Fibroblast of skin of left biceps (primary cell): ENCODE measurements at regions not wholly inside any gene's neighbourhood (a gene's known extent, or its start where the extent isn't known, plus 50 kb on each side); places are given as distances from the start of the nearest gene placed in this dataset.
A peak's percentile ranks its signal among the peaks of the same experiment; 100 is the strongest.

ENCODE experiments used
- DNase-seq, 2 experiments: peaks; one replicate each; pipeline ENCODE4 v3.0.0-alpha.2; 2013; ENCODE audit warnings: low read depth in 2 of 2

DNA sequence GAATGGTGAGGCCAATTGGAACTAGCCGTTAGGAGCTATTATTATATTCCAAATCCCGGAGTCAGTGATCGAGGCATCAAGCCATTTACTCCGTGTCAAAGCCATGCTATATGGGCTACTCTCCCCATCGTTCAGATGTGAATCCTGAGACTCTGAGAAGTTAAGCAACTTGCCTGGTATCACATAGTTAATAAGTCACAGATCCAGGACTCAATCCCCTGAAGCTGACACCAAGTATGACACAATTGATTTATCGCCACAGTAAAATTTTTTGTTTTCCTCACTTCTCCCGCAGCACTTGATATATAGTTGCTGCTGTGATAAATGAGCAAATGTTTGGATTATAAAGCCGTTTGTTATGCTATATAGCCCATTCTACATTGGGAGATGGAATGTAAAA lies 50.8 kb upstream of the TSHZ2 start:
- DNase-seq: peak; percentile 79 to 82

GRCh38 chr20:52918311-52918710 lies 53.8 kb upstream of the TSHZ2 start:
- no peak for DNase-seq

DNA sequence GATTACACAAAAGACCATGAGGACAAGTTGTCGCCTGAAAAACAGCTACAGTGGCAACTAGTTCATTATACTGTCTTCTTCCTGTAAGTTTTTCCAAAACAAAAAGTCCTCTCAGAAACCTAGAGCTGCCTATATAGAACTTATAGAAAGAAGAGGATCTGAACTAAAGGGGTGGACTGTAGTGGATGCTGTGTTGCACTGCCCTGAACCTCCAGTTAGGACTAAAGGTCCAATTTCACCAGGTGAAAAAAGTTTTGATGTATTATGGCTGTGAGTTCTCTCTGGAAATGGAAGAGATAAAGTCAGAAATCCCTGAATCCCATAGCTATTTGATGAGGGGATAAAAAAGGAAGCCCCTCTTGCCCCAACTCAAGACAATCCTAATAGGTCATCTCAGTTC lies 56.6 kb upstream of the TSHZ2 start:
- no peak for DNase-seq

DNA sequence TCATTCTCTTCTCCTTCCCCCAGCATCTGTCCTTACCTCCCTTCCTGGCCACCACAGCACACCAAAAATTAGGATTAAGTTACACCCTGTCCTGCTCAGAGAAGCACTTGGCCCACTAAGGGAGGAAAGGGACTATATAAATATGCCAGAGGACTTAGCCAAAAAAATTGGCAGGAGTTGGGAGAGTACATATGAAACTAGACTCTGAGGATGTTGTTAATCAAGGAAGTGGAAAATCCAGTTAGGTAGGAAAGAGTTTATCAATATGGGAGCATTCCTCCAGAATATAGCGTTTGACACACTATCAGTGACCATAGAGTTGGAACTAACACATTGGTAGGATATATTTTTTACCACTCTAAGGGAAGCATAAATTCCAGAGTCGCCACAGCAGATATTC lies 57.3 kb upstream of the TSHZ2 start:
- no peak for DNase-seq

GRCh38 chr20:52913650-52914387 lies 58.3 kb upstream of the TSHZ2 start:
- no peak for DNase-seq

GRCh38 chr20:52905241-52905994 lies 66.7 kb upstream of the TSHZ2 start:
- no peak for DNase-seq

DNA sequence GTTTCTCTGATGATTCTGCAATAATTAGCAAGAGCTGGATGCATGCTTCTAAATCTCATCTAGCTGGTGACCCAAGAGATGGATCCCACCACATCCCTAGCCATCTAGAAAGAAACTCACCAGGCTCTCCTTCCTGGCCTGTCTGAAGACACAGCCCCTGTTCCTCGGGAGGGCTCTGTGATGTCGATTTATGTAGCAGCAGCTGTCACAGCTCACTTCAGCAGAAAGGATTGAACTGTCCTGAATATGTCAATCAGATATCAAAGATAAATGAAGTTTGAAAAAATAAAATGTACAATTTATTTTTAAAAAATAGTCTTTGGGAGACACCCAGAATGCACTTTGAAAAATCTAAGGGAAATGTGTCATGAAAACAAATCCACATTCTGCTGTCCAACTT lies 67.3 kb upstream of the TSHZ2 start:
- DNase-seq: no peak

DNA sequence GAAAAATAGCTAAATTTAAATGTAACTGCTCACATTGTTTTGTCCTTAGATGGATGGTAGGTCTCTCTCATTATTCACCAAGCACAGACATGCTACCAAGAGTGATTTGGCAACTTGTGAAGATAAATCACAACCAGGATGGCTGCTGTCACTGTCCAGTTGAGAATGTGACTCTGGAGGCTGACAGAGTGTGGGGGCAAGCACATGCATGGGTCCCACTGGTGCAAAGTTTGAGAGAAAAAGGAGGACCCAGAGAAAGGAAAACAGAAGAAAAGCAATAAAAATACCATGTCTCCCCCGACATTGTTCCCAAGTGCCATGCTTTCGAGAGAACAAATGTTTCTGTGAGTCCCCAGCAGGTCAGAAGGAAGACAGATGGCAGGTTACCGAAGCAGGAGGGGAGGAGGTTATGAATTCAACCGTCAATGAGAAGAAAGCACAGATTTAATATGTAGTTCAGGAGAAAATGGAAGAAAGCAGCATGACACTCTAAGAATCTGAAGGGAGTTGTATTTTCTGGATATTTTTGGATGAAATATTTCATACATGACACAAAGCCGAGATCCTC lies 73.0 kb upstream of the TSHZ2 start:
- no peak for DNase-seq

- no peak for DNase-seq
These were observed 75.8 kb upstream of the TSHZ2 start for GRCh38 chr20:52896348-52896747.

DNA sequence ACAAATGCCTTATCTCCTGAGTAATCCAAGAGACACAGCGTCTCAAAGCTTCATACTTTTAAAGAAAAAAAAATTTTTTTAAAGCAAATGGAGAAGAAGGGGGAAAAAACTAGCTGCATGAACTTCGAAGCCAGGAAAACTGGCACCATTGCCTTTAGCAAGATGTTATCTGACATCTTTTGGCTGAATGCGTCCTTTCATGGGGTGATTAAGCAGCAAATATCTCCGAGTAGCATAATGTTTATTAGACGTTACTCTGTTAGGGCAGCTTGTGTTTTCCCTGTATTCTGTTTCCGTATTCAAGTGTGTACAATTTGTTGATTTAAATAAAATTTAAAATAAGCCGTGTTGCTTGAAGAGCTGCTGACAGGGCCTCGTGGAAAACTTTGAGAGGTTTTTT lies 76.5 kb upstream of the TSHZ2 start:
- DNase-seq: no peak

DNA sequence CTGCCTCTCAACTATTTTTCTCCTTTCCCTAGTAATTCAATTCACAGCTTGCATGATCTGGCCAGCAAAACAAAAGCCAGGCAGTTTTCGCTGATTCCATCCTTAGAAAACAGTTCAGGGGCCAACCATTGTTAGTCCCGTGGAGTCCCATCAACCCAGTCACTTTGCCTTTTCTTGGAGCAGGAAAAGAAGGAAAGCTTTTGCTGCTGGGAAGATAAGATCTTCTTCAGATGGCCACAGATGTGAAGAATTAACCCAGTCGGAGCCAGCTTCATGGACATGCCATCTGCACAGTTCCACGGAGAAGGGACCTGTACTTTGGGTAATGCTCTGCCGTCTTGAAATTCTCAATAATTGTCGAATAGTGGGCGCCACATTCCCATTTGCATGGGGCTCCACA lies 76.9 kb upstream of the TSHZ2 start:
- DNase-seq: no peak

- DNase-seq: no peak
These were observed 78.7 kb upstream of the TSHZ2 start for GRCh38 chr20:52893498-52893897.

GRCh38 chr20:52892023-52892422 lies 80.1 kb upstream of the TSHZ2 start:
- no peak for DNase-seq

GRCh38 chr20:52890130-52890529 lies 82.0 kb upstream of the TSHZ2 start:
- DNase-seq: no peak

- peak; percentile 55 to 58 for DNase-seq
These were observed 82.9 kb upstream of the TSHZ2 start for GRCh38 chr20:52889225-52889624.

- DNase-seq: no peak
These were observed 84.1 kb upstream of the TSHZ2 start for GRCh38 chr20:52888096-52888495.

DNA sequence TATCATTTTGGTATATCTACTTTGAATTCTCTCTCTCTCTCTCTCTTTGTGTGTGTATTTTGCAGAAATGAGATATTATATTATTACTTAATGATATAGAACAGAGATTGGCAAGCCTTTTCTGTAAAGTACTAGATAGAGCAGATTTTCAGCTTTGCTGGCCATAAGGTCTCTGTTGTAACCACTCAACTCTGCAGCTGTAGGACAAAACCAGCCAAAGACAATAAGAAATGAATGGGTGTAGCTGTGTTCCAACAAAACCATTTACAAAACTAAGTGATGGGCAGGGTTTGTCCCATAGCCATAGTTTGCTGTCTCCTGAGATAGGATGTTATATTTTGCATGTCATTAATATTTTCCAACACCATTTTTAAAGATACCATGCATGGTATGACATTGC lies 91.2 kb upstream of the TSHZ2 start:
- DNase-seq: no peak

- DNase-seq: no peak
These were observed 91.9 kb upstream of the TSHZ2 start for GRCh38 chr20:52880259-52880658.

GRCh38 chr20:52874241-52874640 lies 97.9 kb upstream of the TSHZ2 start:
- DNase-seq: no peak

- DNase-seq: no peak
These were observed 102.3 kb upstream of the TSHZ2 start for GRCh38 chr20:52869698-52870501.

DNA sequence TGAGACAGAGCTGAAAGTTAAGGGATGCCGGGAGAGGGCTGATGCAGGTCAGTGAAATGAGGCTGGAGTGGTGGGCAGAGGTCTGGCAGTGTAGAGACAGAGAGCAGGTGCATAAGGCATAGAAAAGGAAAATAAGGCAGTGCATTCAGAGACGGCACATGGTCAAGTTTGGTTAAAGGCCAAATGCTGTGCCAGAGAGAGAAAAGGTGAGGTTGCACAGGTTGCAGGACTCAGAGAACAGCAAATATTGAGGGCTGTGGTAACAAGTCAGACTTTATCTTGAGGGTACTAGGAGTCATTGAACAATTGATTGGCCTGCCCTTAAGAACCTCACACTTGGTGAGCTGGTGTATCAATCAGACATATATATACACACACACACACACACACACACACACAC lies 102.9 kb upstream of the TSHZ2 start:
- no peak for DNase-seq

DNA sequence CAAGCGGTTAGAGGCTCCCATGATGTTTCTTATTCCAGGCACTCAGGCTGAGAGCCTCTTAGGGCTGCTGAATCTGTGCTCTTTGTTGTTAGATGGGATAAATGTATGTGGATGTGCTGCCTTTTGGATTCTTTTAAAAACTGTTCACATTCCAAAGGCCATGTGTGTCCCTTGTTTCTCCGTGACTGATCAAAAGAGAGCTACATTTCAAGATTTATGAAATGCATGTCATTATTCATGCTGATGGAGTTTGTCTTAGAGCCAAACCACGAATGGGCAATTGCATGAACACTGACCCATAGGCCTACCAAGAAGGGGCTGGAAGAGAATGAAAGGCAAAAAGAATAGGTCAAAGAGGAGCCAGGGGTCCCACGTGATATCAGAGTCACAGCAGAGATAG lies 104.9 kb upstream of the TSHZ2 start:
- DNase-seq: no peak
